Omental fat pad (tissue), 3 donors: ENCODE measurements at regions not wholly inside any gene's neighbourhood (a gene's known extent, or its start where the extent isn't known, plus 50 kb on each side); places are given as distances from the start of the nearest gene placed in this dataset.
A peak's percentile ranks its signal among the peaks of the same experiment; 100 is the strongest.
"Not testable (repeated sequence)": the region's sequence is repeated elsewhere in the genome, so short reads cannot be mapped to it uniquely, and the experiment has no call there.

Experiments
- ATAC-seq: fragments of 150-250 bp; one replicate; pipeline ENCODE4 v1.9.1; 2016; ENCODE audit warnings: mild to moderate bottlenecking, moderate library complexity; ENCODE audit not compliant: low FRiP score
- DNase-seq: peaks from one replicate; pipeline ENCODE4 v3.0.0-alpha.2; 2019; ENCODE audit warnings: low spot score
- TF ChIP-seq, protein P1 (sequence below), 3 donors: fragments of 450-650 bp; IDR thresholded peaks; one replicate each; pipeline ENCODE4 v1.5.1; 2016 to 2017; ENCODE audit warnings: antibody characterized with exemption in 3 of 3, mild to moderate bottlenecking in 3 of 3, moderate library complexity in 2 of 3

DNA sequence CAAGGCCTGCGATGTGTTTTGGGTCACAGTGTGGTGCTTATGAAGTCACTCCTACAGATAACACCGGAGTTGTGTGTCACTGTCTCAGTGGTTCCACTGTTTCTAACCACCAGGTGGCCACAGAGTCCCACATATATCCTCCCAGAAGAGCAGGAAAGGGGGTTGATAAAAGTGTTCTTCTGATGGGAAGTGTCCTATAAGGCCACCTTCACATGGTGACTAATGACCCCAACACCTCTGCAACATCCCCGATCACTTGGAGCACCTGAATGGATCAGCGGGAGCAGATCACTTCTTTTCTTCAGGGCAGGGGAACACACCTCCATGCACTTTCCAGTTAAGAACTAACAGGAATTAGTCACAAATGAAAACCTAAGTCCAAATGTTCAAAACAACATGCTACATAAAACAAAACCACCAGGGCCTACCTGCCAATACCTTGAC is 111.5 kb downstream of the PPIAL4G start:
- peak; percentile 68 for ATAC-seq
- peak; percentile 38 for DNase-seq

DNA sequence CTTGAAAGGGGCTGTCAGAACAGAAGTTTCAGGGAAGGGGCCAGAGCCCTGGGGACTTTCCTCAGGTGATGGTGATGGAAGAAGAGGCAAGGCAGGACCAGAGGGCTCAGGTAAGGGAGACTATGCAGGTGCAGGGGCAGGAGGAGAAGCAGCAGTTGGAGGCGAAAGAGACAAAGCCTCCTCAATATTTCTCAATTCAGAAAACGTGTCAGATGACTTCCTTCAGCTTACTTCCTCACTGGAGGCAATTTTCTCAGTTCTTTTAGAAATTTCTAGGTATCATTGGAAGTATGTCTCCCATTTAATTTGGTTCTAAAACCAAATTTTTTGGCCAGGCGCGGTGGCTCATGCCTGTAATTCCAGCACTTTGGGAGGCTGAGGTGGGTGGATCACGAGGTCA is 112.4 kb downstream of the PPIAL4G start:
- not testable (repeated sequence) for DNase-seq, ATAC-seq

More for the DNA sequence above, 111.5 kb downstream of the PPIAL4G start:
- TF ChIP-seq, protein P1, sequence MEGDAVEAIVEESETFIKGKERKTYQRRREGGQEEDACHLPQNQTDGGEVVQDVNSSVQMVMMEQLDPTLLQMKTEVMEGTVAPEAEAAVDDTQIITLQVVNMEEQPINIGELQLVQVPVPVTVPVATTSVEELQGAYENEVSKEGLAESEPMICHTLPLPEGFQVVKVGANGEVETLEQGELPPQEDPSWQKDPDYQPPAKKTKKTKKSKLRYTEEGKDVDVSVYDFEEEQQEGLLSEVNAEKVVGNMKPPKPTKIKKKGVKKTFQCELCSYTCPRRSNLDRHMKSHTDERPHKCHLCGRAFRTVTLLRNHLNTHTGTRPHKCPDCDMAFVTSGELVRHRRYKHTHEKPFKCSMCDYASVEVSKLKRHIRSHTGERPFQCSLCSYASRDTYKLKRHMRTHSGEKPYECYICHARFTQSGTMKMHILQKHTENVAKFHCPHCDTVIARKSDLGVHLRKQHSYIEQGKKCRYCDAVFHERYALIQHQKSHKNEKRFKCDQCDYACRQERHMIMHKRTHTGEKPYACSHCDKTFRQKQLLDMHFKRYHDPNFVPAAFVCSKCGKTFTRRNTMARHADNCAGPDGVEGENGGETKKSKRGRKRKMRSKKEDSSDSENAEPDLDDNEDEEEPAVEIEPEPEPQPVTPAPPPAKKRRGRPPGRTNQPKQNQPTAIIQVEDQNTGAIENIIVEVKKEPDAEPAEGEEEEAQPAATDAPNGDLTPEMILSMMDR (IDR thresholded peaks at IDR 0.05) = peak in 1 of 3 donors; percentile 74

DNA sequence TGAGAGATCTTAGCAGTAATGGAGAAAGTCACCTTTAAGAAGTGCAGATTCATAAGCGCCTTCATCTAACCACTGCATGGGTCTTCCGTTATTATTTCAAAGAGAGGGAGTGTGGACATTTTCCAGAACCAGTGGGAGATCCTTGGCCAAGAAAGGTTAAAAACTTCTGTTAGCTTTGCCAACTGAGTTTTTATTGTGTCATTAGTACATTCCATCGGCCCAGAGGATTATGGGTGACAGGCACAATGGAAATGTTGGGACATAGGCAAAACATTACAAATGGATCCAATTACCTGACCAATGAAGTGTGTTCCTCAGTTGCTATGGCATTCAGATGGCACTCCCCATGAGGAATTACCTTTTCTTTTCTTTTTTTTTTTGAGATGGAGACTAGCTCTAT is 115.5 kb downstream of the PPIAL4G start:
- TF ChIP-seq, protein P1 (IDR thresholded peaks at IDR 0.05) = no peak
- ATAC-seq = no peak
- no peak for DNase-seq

DNA sequence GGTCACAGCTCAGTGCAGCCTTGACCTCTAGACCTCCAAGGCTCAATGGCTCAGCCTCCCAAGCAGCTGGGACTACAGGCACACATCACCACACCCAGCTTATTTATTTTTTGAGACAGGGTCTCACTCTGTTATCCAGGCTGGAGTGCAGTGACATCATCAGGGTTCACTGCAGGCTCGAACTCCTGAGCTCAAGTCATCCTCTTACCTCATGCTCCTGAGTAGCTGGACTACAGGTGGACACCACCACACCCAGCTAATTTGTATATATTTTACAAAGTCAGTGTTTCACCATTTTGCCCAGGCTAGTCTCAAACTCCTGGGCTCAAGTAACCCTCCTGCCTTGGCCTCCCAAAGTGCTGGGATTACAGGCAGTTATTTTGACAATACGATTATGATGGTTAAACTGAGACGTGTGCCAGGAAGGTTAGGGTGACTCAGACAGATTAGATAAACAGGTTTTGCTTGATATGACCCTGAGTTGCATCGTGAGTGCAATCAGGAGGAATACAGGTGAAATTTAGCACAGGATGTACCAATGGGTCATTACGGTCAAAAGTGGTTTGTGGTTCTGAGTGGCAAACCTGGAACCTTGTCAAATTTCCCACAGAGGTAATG is 116.9 kb downstream of the PPIAL4G start:
- DNase-seq, ATAC-seq: not testable (repeated sequence)

DNA sequence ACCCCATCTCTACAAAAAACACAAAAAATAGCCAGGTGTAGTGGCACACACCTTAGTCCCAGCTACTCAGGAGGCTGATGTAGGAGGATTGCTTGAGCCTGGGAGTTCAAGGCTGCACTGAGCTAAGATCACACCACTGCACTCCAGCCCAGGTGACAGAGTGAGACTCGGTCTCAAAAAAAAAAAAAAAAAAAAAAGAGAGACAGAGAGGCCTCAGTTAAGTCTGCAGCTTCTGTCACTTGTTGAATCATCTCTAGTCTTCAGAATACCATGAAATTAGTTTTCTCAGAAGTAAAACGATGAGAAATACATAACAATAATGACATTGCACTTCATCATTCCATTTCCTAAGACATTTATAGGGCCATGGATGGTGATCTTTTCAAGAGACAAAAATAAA is 118.0 kb downstream of the PPIAL4G start:
- not testable (repeated sequence) for DNase-seq, ATAC-seq

DNA sequence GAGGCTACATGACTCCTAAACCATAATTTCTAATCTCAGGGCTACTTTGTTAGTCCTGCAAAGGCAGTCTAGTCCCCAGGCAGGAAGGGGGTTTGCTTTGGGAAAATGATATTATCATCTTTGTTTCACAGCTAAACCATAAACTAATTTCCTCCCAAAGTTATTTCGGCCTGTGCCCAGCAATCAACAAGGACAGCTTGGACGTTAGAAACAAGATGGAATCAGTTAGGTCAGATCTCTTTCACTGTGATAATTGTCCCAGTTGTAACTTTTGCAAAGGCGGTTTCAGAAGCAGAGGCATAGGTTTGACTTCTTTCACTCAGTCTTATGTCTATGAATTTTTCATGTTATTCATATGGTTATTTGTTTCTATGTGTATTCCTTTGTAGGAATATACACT is 119.1 kb downstream of the PPIAL4G start:
- not testable (repeated sequence) for DNase-seq, ATAC-seq

DNA sequence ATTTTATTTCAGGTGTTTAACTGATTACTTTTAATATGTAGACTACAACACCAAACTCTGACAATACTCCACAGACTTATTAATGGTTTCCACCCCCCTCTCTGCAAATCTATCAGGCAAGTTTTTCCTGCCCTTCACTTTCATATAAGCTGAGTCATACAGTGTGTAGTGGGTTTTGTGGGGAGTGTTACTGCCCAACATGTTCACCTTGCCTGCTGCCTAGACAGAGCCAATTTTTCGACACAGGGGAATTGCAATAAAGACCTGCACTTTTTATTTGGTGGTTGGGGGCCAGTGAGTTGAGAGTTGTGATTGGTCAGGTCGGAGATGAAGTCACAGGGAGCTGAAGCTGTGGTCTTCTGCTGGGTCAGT is 119.7 kb downstream of the PPIAL4G start:
- ATAC-seq = no peak
- DNase-seq = no peak
- TF ChIP-seq, protein P1 (IDR thresholded peaks at IDR 0.05) = no peak

DNA sequence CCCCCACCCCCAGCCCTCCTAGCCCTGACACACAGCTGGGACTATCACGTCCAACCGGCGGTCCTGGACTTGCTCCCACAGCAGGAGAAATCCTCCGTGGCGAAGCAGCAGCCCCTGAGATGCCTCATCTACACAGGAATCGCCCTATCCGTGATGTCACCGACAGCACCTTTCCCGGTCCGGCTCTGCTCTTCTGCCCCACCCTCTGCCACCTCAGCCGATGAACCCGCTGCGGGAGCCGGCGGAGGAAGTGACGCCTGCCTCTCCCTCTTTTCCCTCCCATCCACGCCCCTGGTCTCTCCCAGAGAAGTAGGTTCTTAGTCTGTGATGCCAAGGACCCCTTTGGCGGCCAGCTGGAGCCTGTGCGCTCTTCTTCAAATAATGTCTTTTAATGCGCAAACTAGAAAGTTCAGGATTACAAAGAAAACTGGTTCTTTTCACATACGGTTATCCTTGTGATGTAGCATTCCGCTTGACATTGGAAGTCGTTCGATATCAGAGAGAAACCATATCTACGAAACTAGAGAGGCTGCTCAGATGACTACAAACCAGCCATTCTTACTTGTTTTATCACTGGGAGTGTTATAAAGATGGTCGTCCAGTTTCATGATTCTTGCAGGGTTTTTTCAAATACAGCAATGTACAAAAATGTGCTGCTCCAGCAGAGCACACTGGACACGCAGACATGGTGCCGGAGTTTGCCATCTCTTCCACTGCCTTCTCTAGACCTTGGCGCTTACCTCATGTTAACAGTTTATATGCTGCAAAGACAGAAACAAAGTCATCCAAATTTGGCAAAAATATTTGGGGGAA is 120.3 kb downstream of the PPIAL4G start:
- DNase-seq (no peak), ATAC-seq (no peak)
- TF ChIP-seq, protein P1 (IDR thresholded peaks at IDR 0.05) = no peak

DNA sequence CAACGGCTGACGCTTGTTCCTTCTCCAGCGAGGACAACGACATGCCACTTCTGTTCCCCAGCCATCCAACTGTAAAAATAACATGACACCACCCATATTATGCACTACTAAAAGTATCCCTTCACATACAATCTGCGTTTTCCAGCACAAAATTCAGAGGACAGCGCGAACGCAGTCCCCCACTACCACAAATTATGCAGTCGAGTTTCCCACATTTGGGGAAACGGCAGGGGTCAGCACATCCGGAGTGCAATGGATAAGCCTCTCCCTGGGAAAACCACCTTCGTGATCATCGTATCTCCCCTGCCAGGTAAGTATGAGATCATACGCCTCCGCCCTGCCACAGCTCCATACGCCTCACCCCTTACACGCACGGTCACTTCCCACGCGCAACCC is 120.9 kb downstream of the PPIAL4G start:
- DNase-seq (no peak), ATAC-seq (no peak)
- TF ChIP-seq, protein P1 (IDR thresholded peaks at IDR 0.05) = no peak

DNA sequence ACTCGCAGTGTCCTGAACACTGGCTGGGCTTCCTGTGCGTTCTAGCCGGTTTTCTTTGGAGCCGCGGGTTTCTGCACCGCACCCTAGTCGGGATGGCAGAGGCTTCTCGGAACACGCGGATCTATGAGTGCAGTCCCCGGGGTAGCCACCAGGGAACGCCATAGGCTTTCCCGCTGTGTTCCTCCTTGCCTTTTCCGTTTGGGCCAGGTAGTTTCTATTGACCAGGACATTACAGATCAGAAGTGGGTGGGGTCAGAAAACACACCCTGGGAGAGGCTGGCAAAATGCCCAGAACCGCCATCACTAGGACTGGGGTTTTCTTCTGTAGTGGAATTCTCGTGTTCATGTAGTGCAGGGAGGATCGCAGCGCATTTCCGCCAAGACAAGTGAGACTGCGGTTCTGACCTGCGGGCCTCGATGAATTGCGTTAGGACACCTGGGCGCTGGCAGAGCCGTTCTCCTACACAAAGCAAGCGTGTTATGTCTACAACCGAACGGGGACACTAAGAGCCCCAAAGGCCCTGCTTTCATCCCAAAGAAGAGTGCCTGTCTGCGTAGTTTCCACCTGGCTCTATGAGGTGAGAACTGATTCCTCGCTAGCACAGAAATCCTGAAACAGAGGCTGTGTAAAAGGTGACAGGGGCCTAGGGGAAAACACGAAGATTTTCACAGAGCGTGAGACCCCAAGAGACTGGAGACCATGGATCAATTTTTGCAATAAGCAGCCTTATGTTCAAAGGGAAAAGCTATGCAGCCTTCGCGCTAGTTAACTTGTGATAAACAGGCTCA is 121.5 kb downstream of the PPIAL4G start:
- peak; percentile 37 for DNase-seq
- not testable (repeated sequence) for ATAC-seq
